Keratinocyte (primary cell): ENCODE measurements at regions not wholly inside any gene's neighbourhood (a gene's known extent, or its start where the extent isn't known, plus 50 kb on each side); places are given as distances from the start of the nearest gene placed in this dataset.

ENCODE experiments used
- small RNA-seq, 3 experiments: library from RNA; depleted of rRNA; stranded (forward); fragments of <200 nt; gene quantifications; one replicate each; pipeline ENCODE3, GENCODE V24; 2012; ENCODE audit warnings: low read depth in 3 of 3, low replicate concordance in 1 of 3; ENCODE audit not compliant: insufficient read length in 3 of 3

Small RNAs in the stretch of these regions (small RNA-seq; reads per million reads assigned to genes)
- 0 reads per million in 3 experiments for gene RF00402
